WERI-Rb-1 (cell line): ENCODE measurements at regions not wholly inside any gene's neighbourhood (a gene's known extent, or its start where the extent isn't known, plus 50 kb on each side); places are given as distances from the start of the nearest gene placed in this dataset.

Experiments used
- DNase-seq: peaks from one replicate; pipeline ENCODE4 v3.0.0-alpha.2; 2020
- H3K27ac ChIP-seq: fragments of 250-450 bp; sonication (Bioruptor Pico); 2 replicates; pipeline ENCODE4 v1.5.1; 2020; ENCODE audit warnings: mild to moderate bottlenecking, moderate library complexity
- H3K27me3 ChIP-seq: fragments of 250-450 bp; sonication (Bioruptor Pico); 2 replicates; pipeline ENCODE4 v1.5.1; 2021; ENCODE audit warnings: mild to moderate bottlenecking, low read depth, moderate library complexity; ENCODE audit not compliant: insufficient read depth, severe bottlenecking
- H3K36me3 ChIP-seq: fragments of 250-450 bp; sonication (Bioruptor Pico); 2 replicates; pipeline ENCODE4 v1.5.1; 2020; ENCODE audit warnings: mild to moderate bottlenecking, moderate library complexity
- H3K4me3 ChIP-seq: 2 replicates; pipeline ENCODE4 v1.5.1; 2011; ENCODE audit warnings: low read depth, mild to moderate bottlenecking, control low read depth, low read length
- H3K9me3 ChIP-seq: fragments of 250-450 bp; sonication (Bioruptor Pico); 2 replicates; pipeline ENCODE4 v1.5.1; 2021; ENCODE audit warnings: mild to moderate bottlenecking, moderate library complexity; ENCODE audit not compliant: severe bottlenecking
- TF ChIP-seq, protein P1 (sequence below): IDR thresholded peaks from 2 replicates; pipeline ENCODE4 v1.5.1; 2011; ENCODE audit warnings: low read depth, mild to moderate bottlenecking, control low read depth, inconsistent platforms, low read length

DNA sequence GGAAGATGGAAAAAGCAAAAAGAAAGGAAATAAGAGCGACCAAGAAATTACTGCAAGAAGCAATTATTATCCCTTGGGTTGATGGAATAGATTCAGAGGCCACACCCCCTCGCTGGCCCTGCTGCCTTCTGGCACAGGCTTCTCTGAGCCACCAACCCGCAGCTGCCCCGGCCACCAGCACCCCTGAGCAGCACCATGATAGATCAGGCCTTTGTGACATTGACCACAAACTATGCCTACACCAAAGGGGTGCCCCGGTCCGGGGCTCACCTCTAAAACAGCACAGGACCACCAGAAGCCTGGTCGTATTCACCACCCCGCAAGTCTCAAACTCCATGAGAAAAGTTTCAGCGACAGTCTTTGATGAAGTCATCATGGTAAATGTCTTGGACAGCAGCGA, 1059.3 kb downstream of the SLITRK1 start:
- DNase-seq, result no peak
- TF ChIP-seq, protein P1, sequence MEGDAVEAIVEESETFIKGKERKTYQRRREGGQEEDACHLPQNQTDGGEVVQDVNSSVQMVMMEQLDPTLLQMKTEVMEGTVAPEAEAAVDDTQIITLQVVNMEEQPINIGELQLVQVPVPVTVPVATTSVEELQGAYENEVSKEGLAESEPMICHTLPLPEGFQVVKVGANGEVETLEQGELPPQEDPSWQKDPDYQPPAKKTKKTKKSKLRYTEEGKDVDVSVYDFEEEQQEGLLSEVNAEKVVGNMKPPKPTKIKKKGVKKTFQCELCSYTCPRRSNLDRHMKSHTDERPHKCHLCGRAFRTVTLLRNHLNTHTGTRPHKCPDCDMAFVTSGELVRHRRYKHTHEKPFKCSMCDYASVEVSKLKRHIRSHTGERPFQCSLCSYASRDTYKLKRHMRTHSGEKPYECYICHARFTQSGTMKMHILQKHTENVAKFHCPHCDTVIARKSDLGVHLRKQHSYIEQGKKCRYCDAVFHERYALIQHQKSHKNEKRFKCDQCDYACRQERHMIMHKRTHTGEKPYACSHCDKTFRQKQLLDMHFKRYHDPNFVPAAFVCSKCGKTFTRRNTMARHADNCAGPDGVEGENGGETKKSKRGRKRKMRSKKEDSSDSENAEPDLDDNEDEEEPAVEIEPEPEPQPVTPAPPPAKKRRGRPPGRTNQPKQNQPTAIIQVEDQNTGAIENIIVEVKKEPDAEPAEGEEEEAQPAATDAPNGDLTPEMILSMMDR, result no peak
- no peaks in the 10 kb centered on the region for H3K27me3 ChIP-seq

GRCh38 chr13:82817133-82817532, 1065.1 kb downstream of the SLITRK1 start:
- no peaks in the 10 kb centered on the region for H3K27me3 ChIP-seq
- TF ChIP-seq, protein P1, result no peak
- no peaks in the 10 kb centered on the region for H3K36me3 ChIP-seq
- H3K4me3 ChIP-seq, result no peak overlapping the region
- peak overlapping the region; percentile 80 for H3K27ac ChIP-seq
- peaks cover 10% of the 10 kb centered on the region for H3K9me3 ChIP-seq
- DNase-seq, result no peak

More for the DNA sequence above, 1059.3 kb downstream of the SLITRK1 start:
- Histone ChIP-seq H3K4me3 (no peak overlapping the region), H3K36me3 (no peaks in the 10 kb centered on the region), H3K27ac (no peak overlapping the region), H3K9me3 (peaks cover 5% of the 10 kb centered on the region)

DNA sequence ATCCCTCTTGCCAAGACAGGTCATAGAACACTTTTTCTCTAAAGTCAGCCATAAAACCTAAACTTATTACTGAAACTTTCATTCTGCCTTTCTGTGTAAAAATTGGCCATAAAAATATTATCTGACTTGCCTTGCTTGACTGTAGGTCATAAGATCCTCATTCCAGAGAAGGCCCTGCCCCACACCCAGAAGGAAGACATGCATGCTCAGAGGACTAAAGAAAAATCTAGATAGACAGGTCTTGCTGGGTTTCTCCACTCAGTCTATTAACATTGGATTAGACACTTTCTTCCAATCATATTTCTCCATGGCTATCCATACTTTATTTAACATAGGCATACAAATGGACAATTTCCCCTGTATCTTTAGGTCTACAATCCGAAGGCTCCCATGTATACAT, 1066.5 kb downstream of the SLITRK1 start:
- Histone ChIP-seq H3K36me3 (no peaks in the 10 kb centered on the region), H3K27me3 (no peaks in the 10 kb centered on the region), H3K27ac (peak overlapping the region; percentile 80), H3K4me3 (no peak overlapping the region), H3K9me3 (peaks cover 10% of the 10 kb centered on the region)
- no peak for DNase-seq
- TF ChIP-seq, protein P1, result no peak

GRCh38 chr13:82803341-82803740, 1078.9 kb downstream of the SLITRK1 start:
- no peaks in the 10 kb centered on the region for H3K9me3 ChIP-seq
- TF ChIP-seq, protein P1, result no peak
- no peak overlapping the region for H3K27ac ChIP-seq
- H3K27me3 ChIP-seq, result no peaks in the 10 kb centered on the region
- no peaks in the 10 kb centered on the region for H3K36me3 ChIP-seq
- H3K4me3 ChIP-seq, result no peak overlapping the region
- DNase-seq, result no peak

DNA sequence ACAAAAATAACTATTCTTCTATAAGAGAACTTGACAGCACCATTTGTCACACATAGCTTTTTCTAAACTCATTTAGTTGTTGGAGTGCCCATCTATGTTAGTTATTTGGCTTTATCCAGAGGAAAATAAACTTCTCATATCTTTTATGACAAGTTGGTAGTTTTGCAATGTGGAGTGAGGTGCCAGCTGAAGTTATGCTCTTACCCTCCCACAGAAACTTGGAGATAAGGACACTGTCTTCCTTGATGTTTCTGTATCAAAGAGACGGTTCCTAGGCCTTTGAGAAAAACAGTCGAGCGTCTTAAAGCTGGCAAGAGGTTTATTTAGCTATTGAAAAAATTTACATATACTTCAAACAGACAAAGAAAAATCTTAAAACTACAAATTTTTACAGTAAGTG, 1079.7 kb downstream of the SLITRK1 start:
- Histone ChIP-seq H3K27ac (no peak overlapping the region), H3K9me3 (no peaks in the 10 kb centered on the region), H3K27me3 (no peaks in the 10 kb centered on the region), H3K4me3 (no peak overlapping the region), H3K36me3 (no peaks in the 10 kb centered on the region)
- no peak for DNase-seq
- TF ChIP-seq, protein P1, result no peak

DNA sequence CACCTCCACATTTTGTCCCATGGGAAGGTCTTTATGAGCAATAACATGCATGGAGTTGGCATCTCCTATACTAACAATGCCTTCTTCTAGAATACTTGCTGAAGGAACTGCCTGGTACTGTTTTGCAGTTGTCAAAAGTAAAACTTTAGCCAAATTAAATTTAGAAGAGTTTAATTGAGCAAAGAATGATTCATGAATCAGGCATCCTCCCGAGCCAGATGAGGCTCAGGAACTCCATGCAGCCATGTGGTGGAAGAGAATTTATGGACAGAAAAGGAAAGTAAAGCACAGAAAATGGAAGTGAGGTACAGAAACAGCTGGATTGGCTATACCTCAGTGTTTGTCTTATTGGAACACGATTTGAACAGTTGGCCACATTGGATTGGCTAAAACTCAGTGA, 1081.9 kb downstream of the SLITRK1 start:
- H3K9me3 ChIP-seq, result no peaks in the 10 kb centered on the region
- no peak overlapping the region for H3K4me3 ChIP-seq
- H3K27me3 ChIP-seq, result no peaks in the 10 kb centered on the region
- TF ChIP-seq, protein P1, result no peak
- DNase-seq, result no peak
- H3K36me3 ChIP-seq, result no peaks in the 10 kb centered on the region
- H3K27ac ChIP-seq, result no peak overlapping the region
